ENCODE measurements at regions not wholly inside any gene's neighbourhood (a gene's known extent, or its start where the extent isn't known, plus 50 kb on each side); places are given as distances from the start of the nearest gene placed in this dataset.
"Not testable (repeated sequence)": the region's sequence is repeated elsewhere in the genome, so short reads cannot be mapped to it uniquely, and the experiment has no call there.

DNA sequence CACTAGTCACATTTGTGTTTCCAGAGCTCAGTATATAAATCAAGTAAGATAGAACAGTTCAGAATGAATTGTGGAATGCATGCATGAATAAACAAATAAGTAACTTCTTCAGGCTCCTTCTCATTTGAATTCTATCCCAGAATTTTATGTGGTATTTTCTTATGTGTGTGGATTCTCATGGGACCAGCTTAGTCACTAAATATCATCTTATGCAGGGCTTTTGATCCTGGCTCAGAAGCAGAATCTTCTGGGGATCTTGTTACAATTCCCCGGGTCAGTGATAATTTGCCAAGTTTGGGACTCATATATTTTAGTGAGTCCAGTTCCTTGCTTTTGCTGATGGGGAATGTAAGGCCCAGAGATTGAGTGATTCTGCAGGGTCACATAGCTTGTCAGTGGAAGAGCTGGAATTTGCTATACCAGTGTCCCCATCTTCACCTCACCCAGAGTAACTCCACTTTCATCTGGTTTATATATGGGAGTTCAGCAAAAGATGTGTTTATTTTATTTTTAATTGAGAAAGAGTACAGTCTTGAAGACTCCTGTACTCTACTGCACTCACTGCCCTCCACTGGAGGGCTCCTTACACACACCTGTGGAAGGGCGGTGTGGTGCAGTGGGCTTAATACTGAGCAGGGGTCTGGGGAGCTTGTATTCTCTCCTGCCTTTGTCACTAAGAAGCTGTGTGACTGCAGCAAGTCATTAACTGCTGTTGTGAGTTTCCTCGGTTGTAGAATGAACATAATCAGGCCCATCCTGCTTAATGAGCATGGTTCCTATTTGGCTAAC lies 198.2 kb upstream of the CXorf66 start:
- no peak for DNase-seq (ENCODE audit: low read depth)

GRCh38 chrX:140157611-140158010 lies 192.3 kb upstream of the CXorf66 start:
- peak; percentile 93 for DNase-seq (ENCODE audit: low read depth)

DNA sequence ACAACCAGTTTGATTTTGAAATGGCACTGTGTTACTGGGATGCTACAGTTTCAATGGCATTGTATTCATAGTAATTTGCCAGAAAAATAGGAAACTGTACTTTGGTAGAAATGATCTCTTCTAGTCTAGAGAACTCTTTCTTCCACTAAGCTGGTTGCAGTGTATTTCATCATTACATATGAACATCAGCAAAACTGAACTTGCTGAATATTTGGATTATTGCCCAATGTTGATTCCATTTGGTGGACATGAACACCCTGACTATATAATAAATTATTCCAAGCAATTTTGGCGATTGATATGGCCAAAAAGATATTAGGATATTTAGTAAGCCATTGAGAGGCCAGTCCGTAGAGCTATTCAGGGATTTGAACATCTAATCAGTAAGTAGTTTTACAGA lies 191.8 kb upstream of the CXorf66 start:
- peak; percentile 20 for DNase-seq (ENCODE audit: low read depth)

- DNase-seq (ENCODE audit: low read depth), result no peak
Observed at GRCh38 chrX:140151316-140151715, 186.0 kb upstream of the CXorf66 start.

DNA sequence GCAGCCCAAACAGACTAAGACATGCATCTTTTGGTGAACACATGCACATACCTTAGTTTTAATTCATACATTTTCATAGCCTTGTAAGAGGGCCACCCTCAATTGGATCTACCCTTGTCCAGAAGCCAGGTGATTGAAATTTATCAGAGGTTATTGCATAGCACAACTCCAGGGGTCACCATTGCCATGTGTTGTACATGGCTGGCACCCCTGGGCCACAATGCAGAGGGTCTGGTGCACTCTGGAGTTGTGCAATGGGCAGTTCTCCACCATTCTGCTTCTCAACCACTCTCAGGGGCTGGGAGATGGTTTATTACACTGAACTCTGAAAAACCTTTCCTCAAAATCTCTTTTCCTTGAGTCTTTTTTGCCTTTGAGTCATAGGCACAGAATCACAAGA lies 184.4 kb upstream of the CXorf66 start:
- DNase-seq (ENCODE audit: low read depth), result no peak

GRCh38 chrX:140141444-140142029 lies 176.2 kb upstream of the CXorf66 start:
- DNase-seq (ENCODE audit: low read depth), result no peak

GRCh38 chrX:140138492-140138891 lies 173.2 kb upstream of the CXorf66 start:
- not testable (repeated sequence) for DNase-seq (ENCODE audit: low read depth)

DNA sequence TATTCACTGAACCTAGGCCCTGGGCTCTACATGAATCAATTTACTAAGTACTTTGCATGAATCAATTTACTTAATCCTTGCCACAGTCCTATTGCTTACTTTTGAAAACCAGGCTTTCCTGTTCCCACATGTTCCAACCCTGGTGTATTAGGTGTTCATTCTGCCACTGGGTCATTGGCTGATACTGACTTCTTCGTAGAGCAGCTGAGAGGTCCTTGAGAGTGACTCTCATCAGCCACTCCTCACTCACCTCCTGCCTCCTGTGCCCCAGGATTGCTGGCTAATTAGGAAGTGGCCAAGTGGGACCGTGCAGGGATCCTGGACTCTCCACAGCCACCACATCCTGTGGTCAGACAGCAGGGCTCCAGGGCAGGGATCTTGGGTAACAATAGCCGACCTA lies 172.7 kb upstream of the CXorf66 start:
- not testable (repeated sequence) for DNase-seq (ENCODE audit: low read depth)

DNA sequence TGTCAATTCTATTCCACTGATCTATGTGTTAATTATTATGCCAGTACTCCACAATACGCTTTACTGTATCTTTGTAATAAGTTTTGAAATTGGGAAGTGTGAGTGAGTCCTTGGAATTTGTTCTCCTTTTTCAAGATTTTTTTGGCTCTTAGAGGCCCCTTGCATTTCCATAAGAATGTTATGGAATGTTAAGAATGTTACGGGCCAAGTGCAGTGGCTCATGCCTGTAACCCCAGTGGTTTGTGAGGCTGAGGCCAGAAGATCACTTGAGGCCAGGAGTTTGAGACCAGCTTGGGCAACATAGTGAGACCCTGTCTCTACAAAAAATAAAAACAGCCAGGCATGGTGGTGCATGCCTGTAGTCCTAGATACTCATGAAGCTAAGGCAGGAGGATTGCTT lies 167.6 kb upstream of the CXorf66 start:
- DNase-seq (ENCODE audit: low read depth), result no peak

- peak; percentile 1 for DNase-seq (ENCODE audit: low read depth)
Observed at GRCh38 chrX:140123446-140123845, 158.1 kb upstream of the CXorf66 start.

DNA sequence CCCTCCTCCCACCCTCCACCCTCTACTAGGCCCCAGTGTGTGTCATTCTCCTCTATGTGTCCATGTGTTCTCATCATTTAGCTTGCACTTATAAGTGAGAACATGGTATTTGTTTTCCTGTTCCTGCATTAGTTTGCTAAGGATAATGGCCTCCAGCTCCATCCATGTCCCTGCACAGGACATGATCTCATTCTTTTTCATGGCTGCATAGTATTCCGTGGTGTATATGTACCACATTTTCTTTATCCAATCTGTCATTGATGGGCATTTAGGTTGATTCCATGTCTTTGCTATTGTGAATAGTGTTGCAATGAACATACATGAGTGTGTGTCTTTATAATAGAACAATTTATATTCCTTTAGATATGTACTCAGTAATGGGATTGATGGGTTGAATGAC lies 148.7 kb upstream of the CXorf66 start:
- not testable (repeated sequence) for DNase-seq (ENCODE audit: low read depth)

DNA sequence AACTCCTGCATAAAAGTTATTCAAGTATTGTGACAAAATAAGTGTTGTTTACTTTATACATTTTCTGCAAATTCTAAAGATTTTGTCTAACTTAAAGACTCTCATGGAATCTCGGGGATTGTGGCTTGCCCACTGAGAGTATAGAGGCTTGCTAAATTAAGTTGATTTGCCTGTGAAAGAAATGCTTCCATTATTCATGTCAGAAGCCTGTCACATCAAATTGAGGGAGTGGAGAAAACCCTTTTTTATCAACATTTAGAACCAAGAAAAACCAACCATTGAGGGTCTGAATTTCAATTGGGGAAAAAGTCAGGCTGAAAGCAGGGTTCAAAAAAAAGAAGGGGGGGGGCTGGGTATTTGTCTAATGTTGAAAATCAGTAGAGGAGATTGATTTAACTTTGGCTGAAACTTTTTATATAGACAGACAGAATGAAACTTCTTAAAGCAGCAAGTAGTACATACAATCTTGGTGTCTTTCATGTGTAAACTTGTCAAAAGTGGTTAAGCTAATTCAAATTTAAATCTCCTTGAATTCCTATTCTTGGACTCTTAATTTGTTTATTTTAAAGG lies 144.8 kb upstream of the CXorf66 start:
- no peak for DNase-seq (ENCODE audit: low read depth)

DNA sequence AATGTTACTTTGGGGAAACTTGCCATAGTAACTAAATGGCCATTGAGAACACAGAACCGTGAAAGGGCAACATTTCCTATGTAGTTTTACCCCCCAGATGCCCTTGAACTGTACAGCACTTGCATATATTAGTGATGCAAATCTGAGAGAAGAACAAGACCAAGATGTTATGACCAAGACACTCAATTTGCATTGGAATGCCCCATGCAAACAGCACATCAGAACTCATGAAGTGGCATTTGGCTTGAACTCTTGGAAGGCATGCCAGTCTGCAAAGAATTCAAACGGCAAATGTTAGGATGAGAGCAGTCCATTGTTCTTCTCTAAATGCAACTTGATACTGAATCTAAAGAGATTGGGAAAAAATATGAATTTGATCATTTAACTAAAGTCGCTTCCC lies 139.4 kb upstream of the CXorf66 start:
- no peak for DNase-seq (ENCODE audit: low read depth)

GRCh38 chrX:140099221-140099620 lies 133.9 kb upstream of the CXorf66 start:
- no peak for DNase-seq (ENCODE audit: low read depth)

DNA sequence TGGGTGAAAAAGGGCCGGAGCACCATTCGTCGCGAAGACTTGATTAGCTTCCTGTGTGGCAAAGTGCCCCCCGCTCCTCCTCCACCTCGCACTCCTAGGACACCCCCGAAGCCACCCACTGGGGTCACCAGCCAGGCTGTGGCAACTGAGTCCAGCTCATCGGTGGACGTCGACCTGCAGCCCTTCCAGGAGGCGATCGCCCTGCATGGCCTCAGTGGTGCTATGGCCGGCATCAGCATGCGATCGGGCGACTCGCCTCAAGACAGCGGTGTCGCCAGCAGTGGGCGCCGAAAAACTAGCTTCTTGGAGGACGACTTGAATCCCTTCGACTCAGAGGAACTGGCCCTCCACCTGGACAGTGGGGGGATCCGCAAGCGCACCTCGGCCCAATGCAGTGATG lies 126.8 kb upstream of the CXorf66 start:
- DNase-seq (ENCODE audit: low read depth), result no peak

GRCh38 chrX:140091125-140091886 lies 126.0 kb upstream of the CXorf66 start:
- peak; percentile 1 for DNase-seq (ENCODE audit: low read depth)

GRCh38 chrX:140090800-140091124 lies 125.4 kb upstream of the CXorf66 start:
- no peak for DNase-seq (ENCODE audit: low read depth)

GRCh38 chrX:140088438-140088837 lies 123.1 kb upstream of the CXorf66 start:
- no peak for DNase-seq (ENCODE audit: low read depth)

DNA sequence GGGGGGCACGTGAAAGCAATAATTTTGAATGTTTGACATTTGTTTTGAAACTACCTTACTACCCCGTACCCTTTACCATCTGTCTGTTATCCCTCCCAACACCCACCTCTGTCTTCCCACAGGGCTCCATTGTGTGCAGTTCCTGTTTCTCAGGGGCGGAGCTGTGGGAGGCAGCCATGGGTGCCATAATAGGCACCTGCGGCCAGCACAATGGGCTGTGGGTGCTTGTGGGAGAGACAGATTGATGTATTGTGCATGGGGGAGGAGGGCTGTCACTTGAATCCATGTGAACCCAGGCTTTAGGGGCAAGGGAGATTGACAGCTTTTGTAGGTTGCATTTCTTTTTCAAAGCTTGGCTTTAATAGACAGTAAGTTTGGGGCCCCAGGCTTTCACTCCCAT lies 122.6 kb upstream of the CXorf66 start:
- no peak for DNase-seq (ENCODE audit: low read depth)

DNA sequence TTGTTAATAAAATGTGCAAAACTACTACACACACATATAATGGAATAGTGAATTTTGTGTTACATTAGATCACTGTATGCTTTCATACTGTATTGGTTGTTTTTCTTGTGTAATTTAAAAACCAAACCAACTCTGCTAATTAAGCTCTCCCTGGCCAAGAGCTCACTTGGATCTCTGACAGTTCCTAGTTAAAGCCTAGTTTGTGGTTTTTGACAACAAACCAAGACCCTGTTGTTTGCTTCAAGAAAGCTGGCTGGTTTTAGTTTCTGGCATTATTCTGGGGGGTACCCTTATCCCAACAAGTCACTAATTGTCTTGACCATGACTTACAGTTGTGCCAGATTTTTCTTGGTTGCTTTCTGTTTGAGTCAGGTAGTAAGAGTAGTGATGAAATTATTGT lies 121.4 kb upstream of the CXorf66 start:
- no peak for DNase-seq (ENCODE audit: low read depth)

GRCh38 chrX:140074851-140075250 lies 109.5 kb upstream of the CXorf66 start:
- DNase-seq (ENCODE audit: low read depth), result not testable (repeated sequence)

GRCh38 chrX:140071037-140071436 lies 105.7 kb upstream of the CXorf66 start:
- DNase-seq (ENCODE audit: low read depth), result no peak
